Hematopoietic multipotent progenitor cell treated with erythropoietin and hydrocortisone succinate and interleukin-3 and kit ligand, for 17 days (in vitro differentiated cells): ENCODE measurements at regions not wholly inside any gene's neighbourhood (a gene's known extent, or its start where the extent isn't known, plus 50 kb on each side); places are given as distances from the start of the nearest gene placed in this dataset.

Experiments used
- DNase-seq: peaks from one replicate; pipeline ENCODE4 v3.0.0-alpha.2; 2015; ENCODE audit warnings: low spot score

GRCh38 chr4:65747386-65747785 is 77.1 kb upstream of the EPHA5 start:
- DNase-seq: no peak

GRCh38 chr4:65738134-65738533 is 67.8 kb upstream of the EPHA5 start:
- DNase-seq: no peak

GRCh38 chr4:65737672-65738071 is 67.4 kb upstream of the EPHA5 start:
- no peak for DNase-seq

GRCh38 chr4:65724973-65725372 is 54.7 kb upstream of the EPHA5 start:
- no peak for DNase-seq
